ENCODE measurements at regions not wholly inside any gene's neighbourhood (a gene's known extent, or its start where the extent isn't known, plus 50 kb on each side); places are given as distances from the start of the nearest gene placed in this dataset.
"Not testable (repeated sequence)": the region's sequence is repeated elsewhere in the genome, so short reads cannot be mapped to it uniquely, and the experiment has no call there.

DNA sequence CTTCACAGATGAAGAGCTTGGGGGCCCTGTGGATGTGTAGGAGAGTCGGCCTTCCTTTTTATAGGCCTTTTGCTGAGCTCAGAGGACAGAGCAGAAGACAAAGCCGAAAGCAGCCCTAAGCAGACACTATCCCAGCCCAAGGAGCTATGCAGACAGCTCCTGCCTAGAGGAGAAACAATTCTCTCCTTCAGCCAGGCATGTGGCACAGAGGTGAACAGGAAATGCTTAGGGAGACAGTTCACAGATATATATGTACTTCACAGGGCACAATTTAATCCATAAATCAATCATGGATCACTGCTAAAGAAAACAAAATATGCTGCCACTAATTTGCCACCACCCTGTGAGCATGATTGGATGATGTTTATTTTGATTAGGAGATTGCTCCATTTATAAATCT, 164.5 kb upstream of the PLGLB2 start:
- TF ChIP-seq, protein P1, sequence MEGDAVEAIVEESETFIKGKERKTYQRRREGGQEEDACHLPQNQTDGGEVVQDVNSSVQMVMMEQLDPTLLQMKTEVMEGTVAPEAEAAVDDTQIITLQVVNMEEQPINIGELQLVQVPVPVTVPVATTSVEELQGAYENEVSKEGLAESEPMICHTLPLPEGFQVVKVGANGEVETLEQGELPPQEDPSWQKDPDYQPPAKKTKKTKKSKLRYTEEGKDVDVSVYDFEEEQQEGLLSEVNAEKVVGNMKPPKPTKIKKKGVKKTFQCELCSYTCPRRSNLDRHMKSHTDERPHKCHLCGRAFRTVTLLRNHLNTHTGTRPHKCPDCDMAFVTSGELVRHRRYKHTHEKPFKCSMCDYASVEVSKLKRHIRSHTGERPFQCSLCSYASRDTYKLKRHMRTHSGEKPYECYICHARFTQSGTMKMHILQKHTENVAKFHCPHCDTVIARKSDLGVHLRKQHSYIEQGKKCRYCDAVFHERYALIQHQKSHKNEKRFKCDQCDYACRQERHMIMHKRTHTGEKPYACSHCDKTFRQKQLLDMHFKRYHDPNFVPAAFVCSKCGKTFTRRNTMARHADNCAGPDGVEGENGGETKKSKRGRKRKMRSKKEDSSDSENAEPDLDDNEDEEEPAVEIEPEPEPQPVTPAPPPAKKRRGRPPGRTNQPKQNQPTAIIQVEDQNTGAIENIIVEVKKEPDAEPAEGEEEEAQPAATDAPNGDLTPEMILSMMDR (IDR thresholded peaks at IDR 0.05; ENCODE audit: low read length), result not testable (repeated sequence)
- not testable (repeated sequence) for TF ChIP-seq EZH2 (optimal IDR thresholded peaks at IDR 0.05; ENCODE audit: low read depth, low read length); EZH2phosphoT487 (IDR thresholded peaks at IDR 0.05; ENCODE audit: low read length)

All from MM.1S (cell line).